Cardiac muscle cell (in vitro differentiated cells and primary cell): ENCODE measurements at regions not wholly inside any gene's neighbourhood (a gene's known extent, or its start where the extent isn't known, plus 50 kb on each side); places are given as distances from the start of the nearest gene placed in this dataset.

Experiments used
- DNase-seq, 2 donors: peaks; one replicate each; pipeline versions ENCODE4 v3.0.0 to v3.0.0-alpha.2; 2010 to 2017; ENCODE audit warnings: low read depth in 1 of 2, low spot score in 1 of 2
- H3K27ac ChIP-seq: fragments of 200-600 bp; sonication (generic); 2 replicates; pipeline ENCODE4 v1.5.1; 2016
- H3K27me3 ChIP-seq: fragments of 200-600 bp; sonication (generic); 2 replicates; pipeline ENCODE4 v1.6.0; 2016; ENCODE audit warnings: control low read depth
- H3K36me3 ChIP-seq: fragments of 200-600 bp; sonication (generic); 2 replicates; pipeline ENCODE4 v1.5.1; 2016; ENCODE audit warnings: control low read depth
- H3K4me1 ChIP-seq: fragments of 200-600 bp; sonication (generic); 2 replicates; pipeline ENCODE4 v1.8.1; 2017; ENCODE audit warnings: low read depth, mild to moderate bottlenecking, mixed run types
- H3K4me3 ChIP-seq: fragments of 200-600 bp; sonication (generic); 2 replicates; pipeline ENCODE4 v1.5.1; 2016; ENCODE audit warnings: mild to moderate bottlenecking
- H3K9me3 ChIP-seq: fragments of 200-600 bp; sonication (generic); 2 replicates; pipeline ENCODE4 v1.5.1; 2017; ENCODE audit warnings: low read depth, mild to moderate bottlenecking, control low read depth
- CTCF ChIP-seq: IDR thresholded peaks from 2 replicates; pipeline ENCODE4 v1.5.1; 2012; ENCODE audit warnings: low read depth, mild to moderate bottlenecking, low read length

- no peak for TF ChIP-seq CTCF
- DNase-seq, result no peak
- H3K36me3 ChIP-seq, result no peaks in the 10 kb centered on the region
- H3K27ac ChIP-seq, result no peak overlapping the region
- no peaks in the 10 kb centered on the region for H3K4me1 ChIP-seq
- no peak overlapping the region for H3K4me3 ChIP-seq
- H3K9me3 ChIP-seq, result no peaks in the 10 kb centered on the region
- H3K27me3 ChIP-seq, result no peaks in the 10 kb centered on the region
Measured at GRCh38 chr4:23365086-23365485, 524.8 kb downstream of the PPARGC1A start.

DNA sequence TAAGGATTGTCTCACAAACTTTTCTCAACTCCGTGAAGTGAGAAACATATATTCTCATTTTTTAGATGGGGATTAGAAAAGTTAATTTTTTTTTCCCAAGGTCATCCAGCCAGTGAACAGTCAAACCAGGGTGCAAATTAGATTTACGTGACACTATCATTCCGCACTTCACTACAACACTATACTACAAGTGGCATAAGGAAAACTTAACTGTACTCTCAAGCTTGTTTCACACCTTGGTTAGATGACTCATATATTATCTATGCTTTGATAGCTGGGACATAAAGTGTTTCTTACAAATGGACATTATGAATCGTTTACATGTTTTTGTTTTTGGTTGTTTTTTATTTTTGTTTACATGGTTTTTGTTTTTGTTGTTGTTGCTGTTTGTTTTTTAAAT is 525.7 kb downstream of the PPARGC1A start:
- Histone ChIP-seq H3K4me3 (no peak overlapping the region), H3K27ac (no peak overlapping the region), H3K9me3 (no peaks in the 10 kb centered on the region), H3K36me3 (no peaks in the 10 kb centered on the region), H3K4me1 (no peaks in the 10 kb centered on the region), H3K27me3 (no peaks in the 10 kb centered on the region)
- DNase-seq, result no peak
- no peak for TF ChIP-seq CTCF

DNA sequence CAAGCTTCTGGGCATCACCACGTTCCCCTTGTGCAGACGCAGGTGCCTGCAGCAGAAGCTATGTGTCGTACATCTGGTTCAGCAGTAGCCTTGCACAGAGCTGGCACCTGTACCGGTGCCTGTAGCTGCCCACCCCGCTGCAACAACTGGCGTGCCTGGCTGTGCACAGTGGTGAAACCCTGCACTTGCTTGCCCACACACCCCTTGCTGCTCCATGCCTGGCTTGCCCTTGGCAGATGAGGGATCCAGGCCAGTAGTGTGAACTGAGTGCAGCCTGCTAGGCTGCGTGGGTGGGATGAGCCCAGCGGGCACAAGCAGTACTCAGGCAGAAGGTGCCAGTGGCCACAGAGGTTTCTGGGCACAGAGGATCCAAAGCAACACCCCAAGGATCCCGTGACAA is 528.4 kb downstream of the PPARGC1A start:
- no peak overlapping the region for H3K27ac ChIP-seq
- no peaks in the 10 kb centered on the region for H3K4me1 ChIP-seq
- H3K9me3 ChIP-seq, result no peaks in the 10 kb centered on the region
- DNase-seq, result no peak
- TF ChIP-seq CTCF, result no peak
- no peaks in the 10 kb centered on the region for H3K27me3 ChIP-seq
- no peak overlapping the region for H3K4me3 ChIP-seq
- no peaks in the 10 kb centered on the region for H3K36me3 ChIP-seq

DNA sequence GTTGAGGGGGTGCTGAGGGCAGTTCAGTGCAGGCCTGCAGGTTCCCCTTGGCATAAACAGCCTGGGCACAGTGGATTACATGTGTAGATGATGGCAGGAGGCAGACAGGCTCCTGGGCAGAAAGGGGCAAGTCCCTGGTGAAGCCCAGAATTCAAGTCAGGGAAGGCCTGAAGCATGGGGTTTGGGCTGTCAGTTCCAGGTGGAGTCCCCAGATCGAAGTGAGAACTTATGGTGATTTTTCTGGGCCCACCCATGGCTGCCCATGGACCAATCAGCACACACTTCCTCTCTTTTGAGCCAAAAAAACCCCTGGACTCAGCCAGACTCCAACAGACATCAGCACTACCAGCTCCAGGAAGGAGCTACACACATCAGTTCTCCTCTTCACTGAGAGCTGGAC is 529.1 kb downstream of the PPARGC1A start:
- Histone ChIP-seq H3K27ac (no peak overlapping the region), H3K4me3 (no peak overlapping the region), H3K36me3 (no peaks in the 10 kb centered on the region), H3K9me3 (no peaks in the 10 kb centered on the region), H3K27me3 (no peaks in the 10 kb centered on the region), H3K4me1 (no peaks in the 10 kb centered on the region)
- TF ChIP-seq CTCF, result no peak
- no peak for DNase-seq

- no peak overlapping the region for H3K27ac ChIP-seq
- no peaks in the 10 kb centered on the region for H3K4me1 ChIP-seq
- no peaks in the 10 kb centered on the region for H3K27me3 ChIP-seq
- H3K4me3 ChIP-seq, result no peak overlapping the region
- H3K36me3 ChIP-seq, result no peaks in the 10 kb centered on the region
- TF ChIP-seq CTCF, result no peak
- H3K9me3 ChIP-seq, result no peaks in the 10 kb centered on the region
- DNase-seq, result no peak
Measured at GRCh38 chr4:23355258-23355657, 534.6 kb downstream of the PPARGC1A start.

- Histone ChIP-seq H3K9me3 (no peaks in the 10 kb centered on the region), H3K36me3 (no peaks in the 10 kb centered on the region), H3K27me3 (no peaks in the 10 kb centered on the region), H3K4me1 (no peaks in the 10 kb centered on the region), H3K4me3 (no peak overlapping the region), H3K27ac (no peak overlapping the region)
- DNase-seq, result no peak
- TF ChIP-seq CTCF, result no peak
Measured at GRCh38 chr4:23353200-23353599, 536.6 kb downstream of the PPARGC1A start.
